ENCODE measurements at regions not wholly inside any gene's neighbourhood (a gene's known extent, or its start where the extent isn't known, plus 50 kb on each side); places are given as distances from the start of the nearest gene placed in this dataset.

GRCh38 chr3:139771331-139771730 is 93.6 kb upstream of the NMNAT3 start:
- H3K36me3 ChIP-seq (ENCODE audit: insufficient read depth, low read length), result no peaks in the 10 kb centered on the region
- POLR2A ChIA-PET, result no interaction called here
- no peaks in the 10 kb centered on the region for H3K27me3 Mint-ChIP-seq
- peaks cover 0 to 3% of the 10 kb centered on the region in 2 experiments for H3K27me3 ChIP-seq (ENCODE audit: control insufficient read depth in 1 of 2, insufficient read depth in 2 of 2, low read length in 2 of 2)
- no peak overlapping the region for H3K4me3 Mint-ChIP-seq
- H3K4me3 ChIP-seq (ENCODE audit: low read length), result no peak overlapping the region
- H3K4me1 ChIP-seq (ENCODE audit: insufficient read depth, low read length), result no peaks in the 10 kb centered on the region
- no peak overlapping the region for H3K27ac Mint-ChIP-seq
- no peaks in the 10 kb centered on the region for H3K9me3 Mint-ChIP-seq
- no peaks in the 10 kb centered on the region for H3K9me3 ChIP-seq (ENCODE audit: control insufficient read depth in 1 of 2, insufficient read depth in 1 of 2, low read length in 2 of 2)
- CTCF ChIA-PET, result no interaction called here
- DNase-seq (no peak), ATAC-seq (ENCODE audit: poor library complexity) (no peak)
- intact Hi-C loops (cut with DNase I, micrococcal nuclease), result no loop called here
- no peaks in the 10 kb centered on the region for H3K4me1 Mint-ChIP-seq (ENCODE audit: low read depth)
- TF ChIP-seq CTCF (IDR thresholded peaks at IDR 0.05), result no peak
- no peaks in the 10 kb centered on the region for H3K36me3 Mint-ChIP-seq (ENCODE audit: low read depth)
- H3K27ac ChIP-seq (ENCODE audit: low read depth in 1 of 2, low read length in 2 of 2), result no peak overlapping the region

- Mint-ChIP-seq H3K27ac (no peak overlapping the region), H3K36me3 (ENCODE audit: low read depth) (no peaks in the 10 kb centered on the region), H3K27me3 (no peaks in the 10 kb centered on the region), H3K4me1 (ENCODE audit: low read depth) (no peaks in the 10 kb centered on the region), H3K4me3 (no peak overlapping the region), H3K9me3 (no peaks in the 10 kb centered on the region)
- ChIA-PET POLR2A (no interaction called here), CTCF (no interaction called here)
- Histone ChIP-seq H3K27ac (ENCODE audit: low read depth in 1 of 2, low read length in 2 of 2) (no peak overlapping the region), H3K4me1 (ENCODE audit: insufficient read depth, low read length) (no peaks in the 10 kb centered on the region), H3K9me3 (ENCODE audit: control insufficient read depth in 1 of 2, insufficient read depth in 1 of 2, low read length in 2 of 2) (no peaks in the 10 kb centered on the region), H3K4me3 (ENCODE audit: low read length) (no peak overlapping the region), H3K36me3 (ENCODE audit: insufficient read depth, low read length) (no peaks in the 10 kb centered on the region), H3K27me3 (ENCODE audit: control insufficient read depth in 1 of 2, insufficient read depth in 2 of 2, low read length in 2 of 2) (peaks cover 0 to 2% of the 10 kb centered on the region in 2 experiments)
- intact Hi-C loops (cut with DNase I, micrococcal nuclease), result no loop called here
- ATAC-seq (ENCODE audit: poor library complexity), result no peak
- no peak for TF ChIP-seq CTCF (IDR thresholded peaks at IDR 0.05)
- DNase-seq, result no peak
Observed at GRCh38 chr3:139770577-139770976, 92.8 kb upstream of the NMNAT3 start.

GRCh38 chr3:139769796-139770195 is 92.0 kb upstream of the NMNAT3 start:
- no peak overlapping the region for H3K4me3 ChIP-seq (ENCODE audit: low read length)
- ChIA-PET POLR2A (no interaction called here), CTCF (no interaction called here)
- H3K27ac ChIP-seq (ENCODE audit: low read depth in 1 of 2, low read length in 2 of 2), result no peak overlapping the region
- DNase-seq (no peak), ATAC-seq (ENCODE audit: poor library complexity) (no peak)
- Mint-ChIP-seq H3K9me3 (no peaks in the 10 kb centered on the region), H3K27ac (no peak overlapping the region), H3K27me3 (no peaks in the 10 kb centered on the region), H3K36me3 (ENCODE audit: low read depth) (no peaks in the 10 kb centered on the region), H3K4me1 (ENCODE audit: low read depth) (no peaks in the 10 kb centered on the region), H3K4me3 (no peak overlapping the region)
- TF ChIP-seq CTCF (IDR thresholded peaks at IDR 0.05), result no peak
- intact Hi-C loops (cut with DNase I, micrococcal nuclease), result no loop called here
- H3K9me3 ChIP-seq (ENCODE audit: control insufficient read depth in 1 of 2, insufficient read depth in 1 of 2, low read length in 2 of 2), result no peaks in the 10 kb centered on the region
- no peaks in the 10 kb centered on the region for H3K4me1 ChIP-seq (ENCODE audit: insufficient read depth, low read length)
- peaks cover 0 to 2% of the 10 kb centered on the region in 2 experiments for H3K27me3 ChIP-seq (ENCODE audit: control insufficient read depth in 1 of 2, insufficient read depth in 2 of 2, low read length in 2 of 2)
- no peaks in the 10 kb centered on the region for H3K36me3 ChIP-seq (ENCODE audit: insufficient read depth, low read length)
